K562 (cell line): ENCODE measurements at regions not wholly inside any gene's neighbourhood (a gene's known extent, or its start where the extent isn't known, plus 50 kb on each side); places are given as distances from the start of the nearest gene placed in this dataset.

Experiments used
- ARID3A ChIP-seq: IDR thresholded peaks from 2 replicates; pipeline ENCODE4 v1.6.1; 2012; ENCODE audit warnings: low read depth, low read length, improper control_type of control experiment, borderline replicate concordance
- CHD2 ChIP-seq: IDR thresholded peaks from 2 replicates; pipeline ENCODE4 v1.6.1; 2011; ENCODE audit warnings: low read depth, low read length
- CTCF ChIP-seq, 3 experiments: IDR thresholded peaks in 2 of 3; conservative IDR thresholded peaks in 1 of 3; 2 replicates each; pipeline ENCODE4 v1.5.1; 2011 to 2012; ENCODE audit warnings: low read length in 3 of 3, mild to moderate bottlenecking in 3 of 3, control low read depth in 2 of 3, improper control_type of control experiment in 1 of 3, inconsistent platforms in 1 of 3, low read depth in 1 of 3, mixed read lengths in 1 of 3, moderate library complexity in 1 of 3; ENCODE audit not compliant: insufficient read depth in 2 of 3
- EP300 ChIP-seq: IDR thresholded peaks from 2 replicates; pipeline ENCODE4 v1.6.1; 2012; ENCODE audit warnings: low read length, improper control_type of control experiment
- EZH2 ChIP-seq: IDR thresholded peaks from 2 replicates; pipeline ENCODE4 v1.6.1; 2012; ENCODE audit warnings: low read depth, mild to moderate bottlenecking, inconsistent platforms, low read length, borderline replicate concordance
- HMGXB4 ChIP-seq: sonication (generic); formaldehyde crosslinking; IDR thresholded peaks from 2 replicates; pipeline ENCODE4 v1.8.1; 2023; ENCODE audit warnings: mild to moderate bottlenecking, missing genetic modification reagents
- JUND ChIP-seq, 2 experiments: IDR thresholded peaks; 2 replicates in 1 of 2; 3 replicates in 1 of 2; pipeline ENCODE4 v1.6.1; 2011; ENCODE audit warnings: borderline replicate concordance in 2 of 2, low read depth in 2 of 2, low read length in 2 of 2, improper control_type of control experiment in 1 of 2, missing biosample characterization in 1 of 2, missing genetic modification characterization in 1 of 2, missing genetic modification reagents in 1 of 2
- KDM5B ChIP-seq: fragments of 200-600 bp; sonication (generic); IDR thresholded peaks from 2 replicates; pipeline ENCODE4 v1.6.1; 2012; ENCODE audit warnings: low read depth, mild to moderate bottlenecking, moderate library complexity, low read length, control low read depth, inconsistent platforms; ENCODE audit not compliant: insufficient replicate concordance
- NCOR1 ChIP-seq: fragments of 450-650 bp; IDR thresholded peaks from 2 replicates; pipeline ENCODE4 v1.6.1; 2016; ENCODE audit warnings: mild to moderate bottlenecking, moderate library complexity
- NR0B1 ChIP-seq: fragments of 450-650 bp; IDR thresholded peaks from one replicate; pipeline ENCODE4 v1.6.1; 2018; ENCODE audit warnings: mild to moderate bottlenecking, moderate library complexity; ENCODE audit not compliant: partially characterized antibody
- POLR2A ChIP-seq: fragments of 450-650 bp; conservative IDR thresholded peaks from 2 replicates; pipeline ENCODE4 v1.6.1; 2016
- TAF1 ChIP-seq: IDR thresholded peaks from 2 replicates; pipeline ENCODE4 v1.6.1; 2011; ENCODE audit warnings: mild to moderate bottlenecking, low read length, moderate library complexity; ENCODE audit not compliant: insufficient read depth, control insufficient read depth, severe bottlenecking; ENCODE audit errors: extremely low read depth
- ZNF518B ChIP-seq: fragments of 250-450 bp; sonication (Bioruptor Pico); IDR thresholded peaks from 2 replicates; pipeline ENCODE4 v1.5.0; 2021; ENCODE audit warnings: mild to moderate bottlenecking, moderate library complexity

- TF ChIP-seq KDM5B (no peak), EP300 (no peak), CTCF (IDR thresholded peaks at IDR 0.05 in 2 of 3, conservative IDR thresholded peaks at IDR 0.05 in 1 of 3; ENCODE audit: insufficient read depth in 2 of 3, low read depth in 1 of 3, low read length in 3 of 3) (no peak), EZH2 (no peak), NR0B1 (no peak), JUND (IDR thresholded peaks at IDR 0.05; ENCODE audit: borderline replicate concordance, low read depth, low read length) (no peak), JUND (tag; IDR thresholded peaks at IDR 0.05; ENCODE audit: borderline replicate concordance, low read depth, low read length) (no peak), ARID3A (no peak), TAF1 (no peak), NCOR1 (no peak), HMGXB4 (CRISPR knock-in tag) (no peak), POLR2A (no peak), CHD2 (no peak), ZNF518B (CRISPR knock-in tag) (no peak)
Measured at GRCh38 chr14:73794146-73794545, 57.5 kb upstream of the PTGR2 start.
